Endothelial cell of umbilical vein (primary cell): ENCODE measurements at regions not wholly inside any gene's neighbourhood (a gene's known extent, or its start where the extent isn't known, plus 50 kb on each side); places are given as distances from the start of the nearest gene placed in this dataset.

ENCODE experiments used
- BruUV-seq: library from RNA; stranded (reverse); fragments of 400-500 nt; replicated peaks from 2 replicates; lab custom pipeline; 2021; lab: Mats Ljungman, UMichigan
- CTCF ChIA-PET: fragments of 300-600, 350-600 bp; sonication (Branson Sonifier 250); formaldehyde crosslinking; loops from one replicate; lab custom pipeline; 2021; ENCODE audit warnings: antibody characterized with exemption, inconsistent platforms; lab: Charles Lee
- POLR2A ChIA-PET: fragments of 300-600, 350-600 bp; sonication (Branson Sonifier 250); formaldehyde crosslinking; loops from one replicate; lab custom pipeline; 2021; ENCODE audit warnings: antibody characterized with exemption, inconsistent platforms; lab: Charles Lee
- DNase-seq: peaks from one replicate; pipeline ENCODE4 v3.0.0-alpha.2; 2011; ENCODE audit warnings: low read depth, low spot score
- FAIRE-seq: peaks from 2 replicates; lab custom pipeline; 2011; peaks lifted over from hg19 to GRCh38; lab: Jason Lieb, UNC
- H2AFZ ChIP-seq: 2 replicates; pipeline ENCODE4 v1.6.0; 2012; ENCODE audit warnings: low read depth, low read length, control low read depth, inconsistent platforms
- H3K27ac ChIP-seq: 2 replicates; pipeline ENCODE4 v1.5.1; 2011; ENCODE audit warnings: low read depth, mild to moderate bottlenecking, control low read depth, low read length, moderate library complexity; ENCODE audit not compliant: insufficient read depth
- H3K27me3 ChIP-seq, 2 experiments: 2 replicates each; pipeline versions ENCODE4 v1.6.0 to v1.6.1; 2011; ENCODE audit warnings: low read length in 2 of 2, mixed read lengths in 1 of 2; ENCODE audit not compliant: control insufficient read depth in 2 of 2, insufficient read depth in 2 of 2
- H3K36me3 ChIP-seq, 2 experiments: 2 replicates in 1 of 2; 3 replicates in 1 of 2; pipeline ENCODE4 v1.5.1; 2011; ENCODE audit warnings: low read length in 2 of 2, mild to moderate bottlenecking in 1 of 2, moderate library complexity in 1 of 2; ENCODE audit not compliant: control insufficient read depth in 2 of 2, insufficient read depth in 2 of 2; ENCODE audit errors: extremely low read depth in 1 of 2
- H3K4me1 ChIP-seq: 3 replicates; pipeline ENCODE4 v1.5.1; 2011; ENCODE audit warnings: mild to moderate bottlenecking, low read length; ENCODE audit not compliant: control insufficient read depth, insufficient read depth; ENCODE audit errors: extremely low read depth
- H3K4me2 ChIP-seq: 2 replicates; pipeline ENCODE4 v1.6.1; 2011; ENCODE audit warnings: low read length, control low read depth, mixed read lengths; ENCODE audit not compliant: insufficient read depth
- H3K4me3 ChIP-seq, 3 experiments: fragments of 200-600 bp in 1 of 3; sonication (generic), shearing (Covaris generic) in 1 of 3; replicated peaks in 1 of 3; 2 replicates each; pipeline ENCODE4 v1.5.1; 2011 to 2016; ENCODE audit warnings: control low read depth in 3 of 3, low read length in 3 of 3, mild to moderate bottlenecking in 2 of 3, inconsistent platforms in 1 of 3, low read depth in 1 of 3, moderate library complexity in 1 of 3; ENCODE audit not compliant: insufficient read depth in 1 of 3
- H3K79me2 ChIP-seq: 2 replicates; pipeline ENCODE4 v1.6.0; 2012; ENCODE audit warnings: low read length, inconsistent platforms; ENCODE audit not compliant: control insufficient read depth, insufficient read depth
- H3K9ac ChIP-seq: replicated peaks from 2 replicates; pipeline ENCODE3; 2011; ENCODE audit warnings: low read length, control low read depth; ENCODE audit not compliant: insufficient read depth; ENCODE audit errors: extremely low read depth
- H3K9me1 ChIP-seq: replicated peaks from 3 replicates; pipeline ENCODE4 v1.6.0; 2011; ENCODE audit warnings: mild to moderate bottlenecking, low read length; ENCODE audit not compliant: control insufficient read depth, insufficient read depth; ENCODE audit errors: extremely low read depth
- H3K9me3 ChIP-seq: replicated peaks from 2 replicates; pipeline ENCODE4 v1.5.1; 2012; ENCODE audit warnings: low read length, inconsistent platforms; ENCODE audit not compliant: control insufficient read depth, insufficient read depth
- H4K20me1 ChIP-seq: replicated peaks from 2 replicates; pipeline ENCODE3; 2011; ENCODE audit warnings: mild to moderate bottlenecking, low read length; ENCODE audit not compliant: control insufficient read depth, insufficient read depth; ENCODE audit errors: extremely low read depth
- EZH2 ChIP-seq: IDR thresholded peaks from 2 replicates; pipeline ENCODE4 v1.6.1; 2012; ENCODE audit warnings: borderline replicate concordance, low read depth, mild to moderate bottlenecking, moderate library complexity, low read length, inconsistent platforms; ENCODE audit not compliant: severe bottlenecking
- FOS ChIP-seq: IDR thresholded peaks from 2 replicates; pipeline ENCODE4 v1.6.1; 2011; ENCODE audit warnings: mild to moderate bottlenecking, low read length, moderate library complexity, borderline replicate concordance; ENCODE audit not compliant: insufficient read depth
- GATA2 ChIP-seq: IDR thresholded peaks from 2 replicates; pipeline ENCODE4 v1.7.0; 2011; ENCODE audit warnings: low read depth, mild to moderate bottlenecking, moderate library complexity, mixed read lengths, low read length; ENCODE audit not compliant: insufficient read length, insufficient read depth
- JUN ChIP-seq: IDR thresholded peaks from 2 replicates; pipeline ENCODE4 v1.6.1; 2011; ENCODE audit warnings: borderline replicate concordance, low read depth; ENCODE audit not compliant: insufficient read length, insufficient read depth
- MYC ChIP-seq: IDR thresholded peaks from one replicate; pipeline ENCODE4 v1.6.1; 2011; ENCODE audit warnings: mild to moderate bottlenecking, low read depth, low read length
- POLR2A ChIP-seq: IDR thresholded peaks from 2 replicates; pipeline ENCODE4 v1.6.1; 2012; ENCODE audit warnings: low read depth, mild to moderate bottlenecking, control low read depth, low read length
- POLR2AphosphoS5 ChIP-seq: IDR thresholded peaks from 2 replicates; pipeline ENCODE4 v1.6.1; 2012; ENCODE audit warnings: low read depth, mild to moderate bottlenecking, control low read depth, low read length, moderate library complexity; ENCODE audit not compliant: insufficient read depth
- dilution Hi-C: fragments of 300-500 bp; cut with MboI; formaldehyde crosslinking; loops from one replicate; pipeline ENCODE4 v1.15.0; 2019; ENCODE audit warnings: low sequenced_read_pairs; ENCODE audit not compliant: extremely low pct_ligation_motif_present
- intact Hi-C: fragments of 100-400 bp; cut with micrococcal nuclease; formaldehyde crosslinking; loops from one replicate; pipeline ENCODE4 v1.10.0; 2022
- TF ChIP-seq, protein P1 (sequence below): IDR thresholded peaks from 2 replicates; pipeline ENCODE4 v1.6.1; 2011; ENCODE audit not compliant: insufficient read depth, insufficient read length
- TF ChIP-seq, protein P2 (sequence below), 2 donors: IDR thresholded peaks; 1 replicate in 1 of 2; 2 replicates in 1 of 2; pipeline ENCODE4 v1.5.1; 2011; ENCODE audit warnings: low read length in 2 of 2, mild to moderate bottlenecking in 2 of 2, moderate library complexity in 2 of 2, control low read depth in 1 of 2, inconsistent platforms in 1 of 2, low read depth in 1 of 2; ENCODE audit not compliant: insufficient read depth in 1 of 2; ENCODE audit errors: extremely low read depth in 1 of 2

DNA sequence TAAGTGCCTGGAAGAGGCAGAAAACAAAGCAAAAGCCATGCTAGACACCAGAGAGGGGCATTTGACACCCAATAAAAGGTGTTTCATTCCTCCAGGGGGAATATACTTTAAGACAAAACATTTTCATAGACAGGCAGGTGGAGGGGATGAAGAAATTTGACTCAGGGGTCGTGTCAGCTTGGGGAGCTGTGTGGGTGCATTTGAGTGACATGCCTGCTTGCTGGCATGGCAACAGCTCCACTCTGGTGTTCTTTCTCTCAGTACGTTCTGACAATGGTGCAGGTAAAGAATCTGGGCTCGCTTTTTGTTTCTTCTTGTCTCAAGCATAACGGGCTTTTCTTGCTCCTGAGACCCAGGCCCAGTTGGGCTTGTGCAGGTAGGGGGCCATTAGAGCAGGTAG is 292.9 kb upstream of the ATP10A start:
- Histone ChIP-seq H2AFZ (no peak overlapping the region), H3K9me3 (peaks cover 5% of the 10 kb centered on the region), H3K27ac (no peak overlapping the region), H4K20me1 (no peaks in the 10 kb centered on the region), H3K27me3 (no peaks in the 10 kb centered on the region), H3K79me2 (no peaks in the 10 kb centered on the region), H3K4me3 (no peak overlapping the region), H3K4me2 (no peak overlapping the region), H3K4me1 (no peaks in the 10 kb centered on the region), H3K36me3 (no peaks in the 10 kb centered on the region), H3K9me1 (no peaks in the 10 kb centered on the region), H3K9ac (no peak overlapping the region)
- DNase-seq: no peak
- ChIA-PET POLR2A (no interaction called here), CTCF (no interaction called here)
- dilution Hi-C loops (no loop called here), intact Hi-C loops (no loop called here)
- no TSS peak for BruUV-seq
- no peak for FAIRE-seq
- TF ChIP-seq POLR2A (no peak), POLR2AphosphoS5 (no peak), MYC (no peak), FOS (no peak), GATA2 (no peak), EZH2 (no peak), JUN (no peak)
- TF ChIP-seq, protein P1, sequence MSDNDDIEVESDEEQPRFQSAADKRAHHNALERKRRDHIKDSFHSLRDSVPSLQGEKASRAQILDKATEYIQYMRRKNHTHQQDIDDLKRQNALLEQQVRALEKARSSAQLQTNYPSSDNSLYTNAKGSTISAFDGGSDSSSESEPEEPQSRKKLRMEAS: no peak
- TF ChIP-seq, protein P2, sequence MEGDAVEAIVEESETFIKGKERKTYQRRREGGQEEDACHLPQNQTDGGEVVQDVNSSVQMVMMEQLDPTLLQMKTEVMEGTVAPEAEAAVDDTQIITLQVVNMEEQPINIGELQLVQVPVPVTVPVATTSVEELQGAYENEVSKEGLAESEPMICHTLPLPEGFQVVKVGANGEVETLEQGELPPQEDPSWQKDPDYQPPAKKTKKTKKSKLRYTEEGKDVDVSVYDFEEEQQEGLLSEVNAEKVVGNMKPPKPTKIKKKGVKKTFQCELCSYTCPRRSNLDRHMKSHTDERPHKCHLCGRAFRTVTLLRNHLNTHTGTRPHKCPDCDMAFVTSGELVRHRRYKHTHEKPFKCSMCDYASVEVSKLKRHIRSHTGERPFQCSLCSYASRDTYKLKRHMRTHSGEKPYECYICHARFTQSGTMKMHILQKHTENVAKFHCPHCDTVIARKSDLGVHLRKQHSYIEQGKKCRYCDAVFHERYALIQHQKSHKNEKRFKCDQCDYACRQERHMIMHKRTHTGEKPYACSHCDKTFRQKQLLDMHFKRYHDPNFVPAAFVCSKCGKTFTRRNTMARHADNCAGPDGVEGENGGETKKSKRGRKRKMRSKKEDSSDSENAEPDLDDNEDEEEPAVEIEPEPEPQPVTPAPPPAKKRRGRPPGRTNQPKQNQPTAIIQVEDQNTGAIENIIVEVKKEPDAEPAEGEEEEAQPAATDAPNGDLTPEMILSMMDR (IDR thresholded peaks at IDR 0.05; ENCODE audit: extremely low read depth in 1 of 2, insufficient read depth in 1 of 2, low read depth in 1 of 2, low read length in 2 of 2): no peak
